Endothelial cell of umbilical vein (primary cell): ENCODE measurements at regions not wholly inside any gene's neighbourhood (a gene's known extent, or its start where the extent isn't known, plus 50 kb on each side); places are given as distances from the start of the nearest gene placed in this dataset.

Source experiments
- EZH2 ChIP-seq: IDR thresholded peaks from 2 replicates; pipeline ENCODE4 v1.6.1; 2012; ENCODE audit warnings: borderline replicate concordance, low read depth, mild to moderate bottlenecking, moderate library complexity, low read length, inconsistent platforms; ENCODE audit not compliant: severe bottlenecking
- FOS ChIP-seq: IDR thresholded peaks from 2 replicates; pipeline ENCODE4 v1.6.1; 2011; ENCODE audit warnings: mild to moderate bottlenecking, low read length, moderate library complexity, borderline replicate concordance; ENCODE audit not compliant: insufficient read depth
- POLR2A ChIP-seq: IDR thresholded peaks from 2 replicates; pipeline ENCODE4 v1.6.1; 2012; ENCODE audit warnings: low read depth, mild to moderate bottlenecking, control low read depth, low read length
- POLR2AphosphoS5 ChIP-seq: IDR thresholded peaks from 2 replicates; pipeline ENCODE4 v1.6.1; 2012; ENCODE audit warnings: low read depth, mild to moderate bottlenecking, control low read depth, low read length, moderate library complexity; ENCODE audit not compliant: insufficient read depth
- TF ChIP-seq, protein P1 (sequence below), 2 donors: IDR thresholded peaks; 1 replicate in 1 of 2; 2 replicates in 1 of 2; pipeline ENCODE4 v1.5.1; 2011; ENCODE audit warnings: low read length in 2 of 2, mild to moderate bottlenecking in 2 of 2, moderate library complexity in 2 of 2, control low read depth in 1 of 2, inconsistent platforms in 1 of 2, low read depth in 1 of 2; ENCODE audit not compliant: insufficient read depth in 1 of 2; ENCODE audit errors: extremely low read depth in 1 of 2

DNA sequence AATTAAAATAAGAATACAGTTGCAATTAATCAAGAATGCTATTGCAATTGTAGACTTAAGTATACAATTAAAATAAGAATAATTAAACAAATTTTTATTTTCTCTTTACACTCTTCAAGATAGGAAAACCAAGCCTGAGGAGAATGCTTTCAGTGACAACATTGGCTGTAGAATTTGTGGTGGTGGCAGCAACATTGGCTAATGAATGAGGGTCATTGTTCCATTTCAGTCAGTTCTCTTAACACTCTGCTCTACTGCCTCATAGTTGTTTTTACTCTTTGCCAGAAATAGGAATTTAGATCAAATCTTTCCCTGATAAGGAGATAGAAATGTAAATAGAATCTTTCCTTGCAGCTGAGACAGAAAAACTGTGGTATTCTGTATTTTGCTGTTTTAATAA, 391.6 kb downstream of the PCDH20 start:
- TF ChIP-seq, protein P1, sequence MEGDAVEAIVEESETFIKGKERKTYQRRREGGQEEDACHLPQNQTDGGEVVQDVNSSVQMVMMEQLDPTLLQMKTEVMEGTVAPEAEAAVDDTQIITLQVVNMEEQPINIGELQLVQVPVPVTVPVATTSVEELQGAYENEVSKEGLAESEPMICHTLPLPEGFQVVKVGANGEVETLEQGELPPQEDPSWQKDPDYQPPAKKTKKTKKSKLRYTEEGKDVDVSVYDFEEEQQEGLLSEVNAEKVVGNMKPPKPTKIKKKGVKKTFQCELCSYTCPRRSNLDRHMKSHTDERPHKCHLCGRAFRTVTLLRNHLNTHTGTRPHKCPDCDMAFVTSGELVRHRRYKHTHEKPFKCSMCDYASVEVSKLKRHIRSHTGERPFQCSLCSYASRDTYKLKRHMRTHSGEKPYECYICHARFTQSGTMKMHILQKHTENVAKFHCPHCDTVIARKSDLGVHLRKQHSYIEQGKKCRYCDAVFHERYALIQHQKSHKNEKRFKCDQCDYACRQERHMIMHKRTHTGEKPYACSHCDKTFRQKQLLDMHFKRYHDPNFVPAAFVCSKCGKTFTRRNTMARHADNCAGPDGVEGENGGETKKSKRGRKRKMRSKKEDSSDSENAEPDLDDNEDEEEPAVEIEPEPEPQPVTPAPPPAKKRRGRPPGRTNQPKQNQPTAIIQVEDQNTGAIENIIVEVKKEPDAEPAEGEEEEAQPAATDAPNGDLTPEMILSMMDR (IDR thresholded peaks at IDR 0.05; ENCODE audit: extremely low read depth in 1 of 2, insufficient read depth in 1 of 2, low read depth in 1 of 2, low read length in 2 of 2): no peak
- no peak for TF ChIP-seq POLR2A
- TF ChIP-seq POLR2AphosphoS5: no peak
- no peak for TF ChIP-seq FOS
- no peak for TF ChIP-seq EZH2
